CD14-positive monocyte (primary cell): ENCODE measurements at regions not wholly inside any gene's neighbourhood (a gene's known extent, or its start where the extent isn't known, plus 50 kb on each side); places are given as distances from the start of the nearest gene placed in this dataset.

Experiments
- DNase-seq, 3 donors: peaks; one replicate each; pipeline ENCODE4 v3.0.0-alpha.2; 2011 to 2022
- H2AFZ ChIP-seq: 2 replicates; pipeline ENCODE4 v1.6.0; 2012; ENCODE audit warnings: mild to moderate bottlenecking, low read depth, low read length, inconsistent platforms; ENCODE audit not compliant: insufficient read depth, poor library complexity, severe bottlenecking
- H3K27ac ChIP-seq, 2 donors: 1 replicate in 1 of 2; 2 replicates in 1 of 2; pipeline ENCODE4 v1.5.1; 2012 to 2013; ENCODE audit warnings: low read length in 2 of 2, control low read depth in 1 of 2, inconsistent platforms in 1 of 2, low read depth in 1 of 2, mild to moderate bottlenecking in 1 of 2
- H3K27me3 ChIP-seq, 2 donors: one replicate each; pipeline versions ENCODE4 v1.6.0 to v1.6.1; 2011 to 2013; ENCODE audit warnings: low read length in 2 of 2; ENCODE audit not compliant: control insufficient read depth in 2 of 2, insufficient read depth in 2 of 2
- H3K36me3 ChIP-seq, 2 donors: replicated peaks in 1 of 2; 1 replicate in 1 of 2; 2 replicates in 1 of 2; pipeline versions ENCODE4 v1.5.1 to v1.6.1; 2012 to 2013; ENCODE audit warnings: low read length in 2 of 2, control low read depth in 1 of 2, inconsistent platforms in 1 of 2, mild to moderate bottlenecking in 1 of 2; ENCODE audit not compliant: insufficient read depth in 2 of 2, control insufficient read depth in 1 of 2
- H3K4me1 ChIP-seq, 2 donors: 1 replicate in 1 of 2; 2 replicates in 1 of 2; pipeline versions ENCODE4 v1.5.1 to v1.6.1; 2012 to 2013; ENCODE audit warnings: low read length in 2 of 2, control low read depth in 1 of 2, inconsistent platforms in 1 of 2, mild to moderate bottlenecking in 1 of 2, moderate library complexity in 1 of 2; ENCODE audit not compliant: insufficient read depth in 2 of 2, control insufficient read depth in 1 of 2
- H3K4me2 ChIP-seq: replicated peaks from 2 replicates; pipeline ENCODE3; 2012; ENCODE audit warnings: low read length, moderate library complexity, mild to moderate bottlenecking; ENCODE audit not compliant: poor library complexity, severe bottlenecking; ENCODE audit errors: extremely low read depth
- H3K4me3 ChIP-seq, 3 experiments: fragments of 200-600 bp in 1 of 3; sonication (generic) in 1 of 3; replicated peaks in 1 of 3; 1 replicate in 2 of 3; 2 replicates in 1 of 3; pipeline ENCODE4 v1.5.1; 2011 to 2013; ENCODE audit warnings: low read length in 3 of 3, mild to moderate bottlenecking in 3 of 3, control low read depth in 2 of 3, low read depth in 2 of 3, inconsistent platforms in 1 of 3, moderate library complexity in 1 of 3
- H3K79me2 ChIP-seq: 2 replicates; pipeline ENCODE4 v1.6.0; 2012; ENCODE audit warnings: mild to moderate bottlenecking, control low read depth, inconsistent platforms, low read length, moderate library complexity; ENCODE audit not compliant: insufficient read depth
- H3K9ac ChIP-seq: 2 replicates; pipeline ENCODE4 v1.6.0; 2017; ENCODE audit warnings: low read length, mild to moderate bottlenecking; ENCODE audit not compliant: insufficient read depth, poor library complexity, severe bottlenecking
- H3K9me3 ChIP-seq, 2 donors: replicated peaks in 1 of 2; 1 replicate in 1 of 2; 2 replicates in 1 of 2; pipeline versions ENCODE4 v1.5.1 to v1.6.1; 2012 to 2013; ENCODE audit warnings: low read length in 2 of 2, control low read depth in 1 of 2; ENCODE audit not compliant: control insufficient read depth in 1 of 2, insufficient read depth in 1 of 2
- H4K20me1 ChIP-seq: 2 replicates; pipeline ENCODE4 v1.6.0; 2012; ENCODE audit warnings: mild to moderate bottlenecking, low read length, control low read depth, moderate library complexity; ENCODE audit not compliant: insufficient read depth
- H3K27ac Mint-ChIP-seq, 7 donors: one replicate each; pipeline ENCODE4 v1.8.0; 2020; ENCODE audit warnings: mild to moderate bottlenecking in 7 of 7, mixed read lengths in 7 of 7, moderate library complexity in 6 of 7, inconsistent platforms in 2 of 7
- H3K27me3 Mint-ChIP-seq, 3 donors: one replicate each; pipeline ENCODE4 v1.8.0; 2021 to 2022; ENCODE audit warnings: low read depth in 3 of 3, mild to moderate bottlenecking in 3 of 3, mixed read lengths in 3 of 3, moderate library complexity in 3 of 3, inconsistent platforms in 1 of 3
- H3K36me3 Mint-ChIP-seq, 2 donors: one replicate each; pipeline ENCODE4 v1.8.0; 2020; ENCODE audit warnings: mixed read lengths in 2 of 2, inconsistent platforms in 1 of 2, mild to moderate bottlenecking in 1 of 2
- H3K4me1 Mint-ChIP-seq: one replicate; pipeline ENCODE4 v1.8.0; 2020; ENCODE audit warnings: mild to moderate bottlenecking, mixed read lengths
- H3K4me3 Mint-ChIP-seq, 2 donors: one replicate each; pipeline ENCODE4 v1.8.0; 2020; ENCODE audit warnings: mild to moderate bottlenecking in 2 of 2, mixed read lengths in 2 of 2, moderate library complexity in 1 of 2
- H3K9me3 Mint-ChIP-seq, 7 donors: one replicate each; pipeline ENCODE4 v1.8.0; 2020 to 2022; ENCODE audit warnings: mixed read lengths in 7 of 7, mild to moderate bottlenecking in 6 of 7, moderate library complexity in 6 of 7, inconsistent platforms in 2 of 7
- CTCF ChIP-seq: fragments of 200-600 bp; IDR thresholded peaks from one replicate; pipeline ENCODE4 v1.8.0; 2022; ENCODE audit warnings: antibody characterized with exemption, mild to moderate bottlenecking
- WGBS: methylation state at CpG from one replicate; pipeline ENCODE4 v1.1.5; 2013; ENCODE audit warnings: missing lambda C conversion rate; ENCODE audit not compliant: insufficient coverage; 5-methylcytosine and 5-hydroxymethylcytosine counted together
- intact Hi-C, 2 donors: fragments of 100-400 bp; cut with micrococcal nuclease; formaldehyde crosslinking; loops; one replicate each; pipeline versions ENCODE4 v1.15.0 to v1.15.1; 2023

- Histone ChIP-seq H3K9ac (no peak overlapping the region), H3K79me2 (no peaks in the 10 kb centered on the region), H2AFZ (no peak overlapping the region), H3K4me3 (no peak overlapping the region), H3K9me3 (peaks cover 0 to 5% of the 10 kb centered on the region in 2 donors), H3K27me3 (no peaks in the 10 kb centered on the region), H3K4me2 (no peak overlapping the region), H3K27ac (no peak overlapping the region), H3K4me1 (no peaks in the 10 kb centered on the region), H4K20me1 (no peaks in the 10 kb centered on the region), H3K36me3 (no peaks in the 10 kb centered on the region)
- no peak for DNase-seq
- Mint-ChIP-seq H3K4me1 (no peaks in the 10 kb centered on the region), H3K9me3 (peaks cover 12 to 21% (median 16%) of the 10 kb centered on the region in 7 donors), H3K27me3 (peaks cover 0 to 2% (median 0%) of the 10 kb centered on the region in 3 donors), H3K4me3 (no peak overlapping the region), H3K36me3 (no peaks in the 10 kb centered on the region), H3K27ac (no peak overlapping the region)
- TF ChIP-seq CTCF: no peak
- intact Hi-C loops: no loop called here
- WGBS: no CpG with 5 or more reads among the region's 1 CpG
These were observed 92.4 kb downstream of the HYCC1 start for GRCh38 chr7:22921386-22922086.

GRCh38 chr7:22920672-22921071, 93.3 kb downstream of the HYCC1 start:
- Histone ChIP-seq H3K79me2 (no peaks in the 10 kb centered on the region), H4K20me1 (no peaks in the 10 kb centered on the region), H3K27ac (no peak overlapping the region), H3K4me3 (no peak overlapping the region), H3K9me3 (peaks cover 0 to 5% of the 10 kb centered on the region in 2 donors), H3K27me3 (no peaks in the 10 kb centered on the region), H2AFZ (no peak overlapping the region), H3K9ac (no peak overlapping the region), H3K36me3 (no peaks in the 10 kb centered on the region), H3K4me2 (no peak overlapping the region), H3K4me1 (no peaks in the 10 kb centered on the region)
- no peaks in the 10 kb centered on the region for H3K4me1 Mint-ChIP-seq
- WGBS: no CpG with 5 or more reads among the region's 2 CpGs
- intact Hi-C loops: no loop called here
- DNase-seq: no peak
- H3K27ac Mint-ChIP-seq: no peak overlapping the region
- H3K9me3 Mint-ChIP-seq: peaks cover 12 to 19% (median 16%) of the 10 kb centered on the region in 7 donors
- H3K36me3 Mint-ChIP-seq: no peaks in the 10 kb centered on the region
- H3K4me3 Mint-ChIP-seq: no peak overlapping the region
- no peak for TF ChIP-seq CTCF
- no peaks in the 10 kb centered on the region for H3K27me3 Mint-ChIP-seq
